ENCODE measurements at regions not wholly inside any gene's neighbourhood (a gene's known extent, or its start where the extent isn't known, plus 50 kb on each side); places are given as distances from the start of the nearest gene placed in this dataset.
"Not testable (repeated sequence)": the region's sequence is repeated elsewhere in the genome, so short reads cannot be mapped to it uniquely, and the experiment has no call there.

DNA sequence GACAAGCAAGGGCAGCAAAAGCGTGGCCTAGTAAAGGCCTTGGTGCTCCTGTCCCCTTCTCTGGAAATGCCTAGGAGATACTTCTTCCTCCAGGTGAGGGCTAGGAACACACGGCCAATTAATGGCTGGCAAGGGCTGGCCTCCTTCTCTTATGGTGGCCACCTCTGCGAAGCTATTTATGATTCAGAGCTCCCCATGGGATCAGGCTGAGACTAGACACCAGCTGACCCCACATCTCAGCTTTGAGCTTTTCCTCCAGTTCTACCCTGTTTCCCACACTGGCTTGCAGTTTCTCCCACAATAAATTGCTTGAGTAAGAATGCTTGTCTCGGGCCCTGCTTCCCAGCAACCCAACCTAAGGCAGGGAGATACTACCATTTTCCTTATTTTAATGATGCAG is 53.7 kb downstream of the CAMK2N1 start:
- no peak for DNase-seq

DNA sequence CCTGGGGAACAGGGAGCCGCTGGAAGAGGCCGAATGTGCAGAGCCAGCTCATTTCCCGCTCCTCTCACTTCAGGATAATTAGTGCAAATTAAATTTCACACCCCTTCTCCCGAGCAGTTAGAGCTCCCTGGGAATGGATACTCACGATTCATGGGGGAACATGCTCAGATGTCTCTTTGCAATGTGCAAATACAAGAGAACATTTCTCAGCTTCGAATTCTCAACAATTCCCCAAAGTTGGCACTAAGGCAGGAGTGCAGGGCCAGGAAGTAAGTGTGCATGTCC is 54.9 kb downstream of the CAMK2N1 start:
- no peak for DNase-seq

DNA sequence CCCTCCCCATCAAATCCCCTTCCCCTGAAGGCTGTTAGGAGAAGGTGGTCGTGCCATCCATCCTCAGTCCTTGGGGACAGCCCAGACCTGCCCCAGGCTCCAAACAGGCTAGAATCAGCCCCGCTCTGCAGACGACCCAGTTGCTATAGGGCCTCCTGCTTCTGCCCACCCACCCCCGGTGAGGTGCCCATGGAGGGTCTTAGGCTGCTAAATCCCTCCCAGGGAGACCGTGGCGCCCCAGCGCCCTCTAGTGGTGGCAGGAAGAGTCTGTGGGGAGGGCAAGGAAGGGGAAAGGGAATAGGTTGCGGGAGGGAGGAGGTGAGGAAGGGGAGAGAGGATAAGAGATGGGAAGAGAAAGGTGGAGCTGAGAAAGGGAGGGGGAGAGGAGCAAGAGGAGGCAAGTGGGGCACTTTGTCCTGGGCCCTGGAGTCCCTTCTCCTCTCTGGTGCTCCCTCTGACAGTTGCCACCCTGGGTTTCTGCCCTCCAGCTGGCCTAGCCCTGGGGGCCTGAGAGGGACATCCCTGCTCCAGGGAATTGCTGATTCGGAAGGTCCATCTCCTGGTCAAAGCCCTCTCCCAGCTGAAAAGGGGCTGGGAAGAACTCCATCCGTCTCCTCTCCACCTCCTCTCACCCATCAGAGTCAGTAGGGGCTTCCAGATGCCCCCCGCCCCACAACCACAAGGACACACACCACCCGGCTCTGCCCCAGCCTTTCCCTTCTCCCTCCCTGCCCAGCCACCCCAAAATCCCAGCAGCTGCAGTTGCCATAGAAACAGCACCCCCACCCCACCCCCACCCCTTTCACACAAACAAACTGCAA is 55.4 kb downstream of the CAMK2N1 start:
- DNase-seq = peak; percentile 1

DNA sequence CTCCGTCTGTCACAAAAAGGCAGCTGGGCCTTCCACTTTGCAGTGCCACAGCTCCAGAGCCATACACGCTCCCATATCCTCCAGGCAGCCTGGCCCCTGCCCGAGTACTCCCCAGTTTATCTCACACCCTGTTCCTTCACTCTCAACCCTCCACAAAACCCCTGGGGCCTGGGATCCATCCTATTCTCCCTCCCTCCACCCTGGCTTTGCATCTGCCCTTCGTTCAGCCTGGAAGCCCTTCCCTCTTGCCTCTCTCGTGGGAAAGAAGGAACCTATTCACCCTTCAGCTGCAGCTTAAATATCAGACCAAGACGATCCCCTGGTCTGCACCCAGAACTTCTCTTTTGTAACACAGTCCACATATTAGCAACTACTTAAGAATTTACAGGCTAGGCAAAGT is 56.7 kb downstream of the CAMK2N1 start:
- no peak for DNase-seq

DNA sequence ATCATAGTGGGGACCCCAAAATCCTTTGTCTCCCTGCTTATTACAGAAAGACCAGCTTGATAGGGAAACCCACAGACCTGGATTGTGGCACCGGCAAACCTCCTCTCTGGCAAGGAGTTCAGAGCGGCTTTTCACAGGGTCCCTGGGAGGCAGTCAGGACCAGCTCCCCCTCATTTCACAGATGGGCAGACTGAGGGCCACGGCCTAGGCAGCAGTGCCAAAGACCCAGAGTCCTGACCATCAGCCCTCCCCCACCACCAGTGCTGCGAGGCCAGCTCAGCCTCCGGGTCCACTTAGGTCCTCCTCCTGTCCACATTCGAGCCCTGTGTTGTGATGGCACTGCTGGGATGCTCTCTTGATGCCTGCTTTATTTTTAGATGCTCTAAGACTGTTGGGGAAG is 57.2 kb downstream of the CAMK2N1 start:
- no peak for DNase-seq

DNA sequence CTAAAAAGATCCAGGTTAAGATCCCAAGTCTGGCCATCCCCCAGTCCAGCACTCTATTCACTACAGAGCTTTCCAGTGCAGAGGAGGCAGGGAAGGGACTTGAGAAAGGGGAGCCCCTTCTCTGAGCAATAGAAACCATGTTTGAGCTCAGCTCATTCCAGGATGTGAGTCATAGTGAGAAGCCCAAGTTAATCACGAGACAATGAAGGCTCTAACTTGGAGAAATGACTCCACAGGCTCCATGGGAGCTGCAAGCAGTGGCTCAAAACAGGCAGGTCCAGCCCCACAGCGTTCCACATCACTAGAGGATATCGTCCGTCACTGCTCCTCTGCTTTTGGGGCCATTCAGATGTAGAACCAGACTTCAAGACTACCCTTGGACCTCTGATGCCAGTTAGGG is 59.1 kb downstream of the CAMK2N1 start:
- DNase-seq = no peak

DNA sequence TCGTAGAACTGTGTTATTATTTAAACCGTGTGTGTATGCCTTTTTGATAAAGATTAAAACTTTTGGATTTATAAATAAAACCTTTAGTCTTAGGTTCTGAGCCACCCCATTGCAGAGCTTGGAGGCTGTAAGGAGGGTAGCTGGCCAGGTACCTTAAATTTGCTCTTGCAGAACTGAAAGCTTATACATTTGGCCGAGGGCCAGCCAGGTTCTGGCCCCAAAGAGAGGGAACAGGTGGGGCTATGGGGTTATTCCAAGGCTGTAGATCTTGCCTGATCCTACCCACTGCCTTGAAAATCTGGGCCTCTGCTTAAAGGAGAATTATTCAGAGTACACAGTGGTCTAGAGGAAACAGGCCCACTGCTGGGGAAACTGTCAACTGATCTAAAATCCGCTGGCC is 59.6 kb downstream of the CAMK2N1 start:
- no peak for DNase-seq

DNA sequence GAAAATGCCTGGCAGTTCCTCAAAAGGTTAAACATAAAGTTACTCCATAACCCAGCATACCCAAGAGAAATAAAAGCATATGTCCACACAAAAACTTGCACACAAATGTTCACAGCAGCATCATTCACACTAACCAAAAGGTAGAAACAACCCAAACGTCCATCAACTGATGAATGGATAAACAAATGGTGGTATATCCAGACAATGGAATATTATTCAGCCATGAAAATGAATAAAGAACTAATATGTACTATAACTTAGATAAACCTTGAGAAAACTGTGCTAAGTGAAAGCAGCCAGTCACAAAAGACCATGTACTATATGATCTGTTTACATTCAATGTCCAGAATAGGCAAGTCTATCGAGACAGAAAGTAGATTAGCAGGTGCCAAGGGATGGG is 60.4 kb downstream of the CAMK2N1 start:
- no peak for DNase-seq

DNA sequence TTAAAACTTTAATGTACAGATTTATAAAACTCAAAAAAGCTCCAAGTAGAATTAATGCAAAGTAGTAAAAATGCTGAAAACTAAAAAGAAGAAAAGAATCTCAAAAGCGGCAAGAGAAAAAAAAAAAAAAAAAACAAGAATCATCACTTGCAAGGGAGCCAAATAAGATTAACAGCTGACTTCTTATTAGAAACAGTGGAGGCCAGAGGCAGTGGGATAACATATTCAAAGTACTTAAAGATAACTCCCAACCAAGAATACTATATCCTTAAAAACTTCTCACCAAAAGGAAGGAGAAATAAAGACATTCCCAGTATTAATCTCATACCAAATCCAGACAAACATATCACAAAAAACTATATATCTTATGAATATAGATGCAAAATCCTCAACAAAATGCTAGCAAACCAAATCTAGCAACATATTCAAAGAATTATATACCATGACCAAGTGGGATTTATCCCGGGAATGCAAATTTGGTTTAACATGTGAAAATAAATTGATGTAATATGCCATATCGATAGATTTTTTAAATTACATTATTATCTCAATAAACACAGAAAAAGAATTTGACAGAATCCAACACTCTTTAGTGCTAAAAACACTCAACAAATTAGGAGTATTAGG is 62.7 kb downstream of the CAMK2N1 start:
- DNase-seq = no peak

DNA sequence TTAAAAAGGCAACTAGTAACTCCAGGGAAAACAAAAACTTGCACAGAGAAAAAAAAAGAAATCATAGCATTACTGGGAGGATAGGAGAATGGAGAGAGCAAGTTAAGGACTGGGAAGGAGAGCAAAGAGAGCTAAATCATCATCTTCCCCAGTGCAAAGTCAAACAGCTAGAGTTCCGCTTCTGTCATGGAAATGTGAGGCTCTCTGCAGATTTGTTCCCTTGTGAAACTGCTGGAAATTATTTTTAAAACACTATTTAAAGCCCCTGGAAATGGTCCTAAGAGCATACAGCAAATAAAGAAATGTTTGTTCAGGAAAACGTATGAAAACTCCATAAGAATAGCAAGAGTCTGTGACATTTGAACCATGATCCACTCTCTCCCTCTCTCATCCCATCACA is 64.6 kb downstream of the CAMK2N1 start:
- no peak for DNase-seq

DNA sequence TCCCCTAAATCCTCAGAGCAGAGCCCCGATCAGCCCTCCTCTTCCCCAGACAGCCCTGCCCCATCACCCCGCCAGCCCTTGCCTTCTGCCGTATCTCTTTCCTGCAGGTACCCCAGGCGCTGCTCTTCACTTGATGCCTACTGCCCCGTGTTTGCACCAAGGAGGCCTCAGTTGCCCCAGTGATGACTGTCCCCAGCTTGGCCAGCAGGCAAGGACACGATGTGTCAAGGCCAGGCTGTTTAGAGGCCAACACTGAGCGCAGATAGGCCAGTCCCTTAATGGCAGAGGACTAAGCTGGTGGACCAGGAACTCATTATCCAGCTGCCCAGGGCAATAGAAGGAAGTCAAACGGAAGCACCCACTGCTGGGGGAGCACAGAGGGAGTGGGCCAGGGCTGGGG is 68.4 kb downstream of the CAMK2N1 start:
- no peak for DNase-seq

DNA sequence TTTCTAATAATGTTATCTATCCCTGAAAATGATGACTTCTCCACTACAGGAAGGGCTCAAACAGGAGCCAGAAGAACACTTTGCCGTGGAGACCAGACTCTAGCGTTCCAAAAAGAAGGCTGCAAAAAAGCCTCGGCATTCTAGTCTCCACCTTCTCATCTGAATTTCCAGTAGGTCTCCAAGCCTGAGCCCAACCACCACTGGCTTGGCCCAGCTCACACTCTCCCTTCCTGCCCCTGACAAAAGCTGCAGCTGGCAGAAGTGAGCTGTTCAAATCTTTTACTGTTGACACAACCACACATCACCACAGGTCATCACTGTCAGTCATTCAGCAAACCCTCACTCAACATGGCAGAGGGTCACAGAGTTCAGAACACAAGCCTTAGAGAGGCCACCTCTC is 69.3 kb downstream of the CAMK2N1 start:
- DNase-seq = no peak

DNA sequence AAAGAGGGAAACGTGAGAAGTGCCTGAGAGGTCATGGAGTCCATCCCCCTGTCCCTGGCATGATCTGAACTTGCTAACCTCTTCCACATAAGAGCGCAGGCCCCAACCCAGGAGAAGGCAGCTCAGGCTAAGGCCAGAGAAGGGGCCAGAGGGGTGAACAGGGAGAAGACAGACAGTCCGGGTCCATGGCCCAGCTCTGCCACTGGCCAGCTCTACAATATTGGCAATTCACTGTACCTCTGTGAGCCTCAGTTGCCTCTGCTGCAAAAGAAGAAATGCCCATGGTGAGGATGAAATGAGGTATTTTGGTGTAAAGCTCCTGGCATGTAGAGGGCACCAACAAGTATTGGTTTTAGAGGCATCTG is 72.3 kb downstream of the CAMK2N1 start:
- no peak for DNase-seq

DNA sequence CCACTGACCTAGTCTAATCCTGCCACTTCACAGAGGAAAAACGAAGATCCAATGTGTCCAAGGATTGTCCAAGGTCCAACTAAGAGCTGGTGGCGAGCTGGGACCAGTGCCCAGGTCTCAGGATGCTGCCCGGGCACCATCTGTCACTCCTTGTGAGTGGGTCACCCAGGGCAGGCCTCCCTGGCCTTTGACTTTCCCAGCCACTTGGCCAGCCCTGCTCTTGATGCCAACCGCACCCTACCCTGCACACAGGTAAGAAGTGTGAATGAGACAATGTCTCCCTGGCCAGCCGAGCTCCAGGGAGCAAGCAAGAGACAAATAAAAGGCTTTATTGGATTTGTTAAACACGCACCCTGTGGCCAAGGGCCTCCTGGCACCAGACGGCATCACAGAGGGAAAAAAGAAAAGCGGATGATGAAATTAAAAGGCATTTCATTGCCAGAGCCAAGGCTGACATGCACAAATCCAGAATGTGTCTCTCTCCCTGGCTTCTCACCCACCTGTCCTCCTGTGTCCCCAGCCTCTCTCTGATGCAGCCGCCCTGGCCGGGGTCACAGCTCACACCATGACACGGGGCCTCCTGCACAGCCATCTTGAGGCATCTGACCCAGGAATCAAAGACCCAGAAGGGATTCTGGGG is 72.8 kb downstream of the CAMK2N1 start:
- no peak for DNase-seq

DNA sequence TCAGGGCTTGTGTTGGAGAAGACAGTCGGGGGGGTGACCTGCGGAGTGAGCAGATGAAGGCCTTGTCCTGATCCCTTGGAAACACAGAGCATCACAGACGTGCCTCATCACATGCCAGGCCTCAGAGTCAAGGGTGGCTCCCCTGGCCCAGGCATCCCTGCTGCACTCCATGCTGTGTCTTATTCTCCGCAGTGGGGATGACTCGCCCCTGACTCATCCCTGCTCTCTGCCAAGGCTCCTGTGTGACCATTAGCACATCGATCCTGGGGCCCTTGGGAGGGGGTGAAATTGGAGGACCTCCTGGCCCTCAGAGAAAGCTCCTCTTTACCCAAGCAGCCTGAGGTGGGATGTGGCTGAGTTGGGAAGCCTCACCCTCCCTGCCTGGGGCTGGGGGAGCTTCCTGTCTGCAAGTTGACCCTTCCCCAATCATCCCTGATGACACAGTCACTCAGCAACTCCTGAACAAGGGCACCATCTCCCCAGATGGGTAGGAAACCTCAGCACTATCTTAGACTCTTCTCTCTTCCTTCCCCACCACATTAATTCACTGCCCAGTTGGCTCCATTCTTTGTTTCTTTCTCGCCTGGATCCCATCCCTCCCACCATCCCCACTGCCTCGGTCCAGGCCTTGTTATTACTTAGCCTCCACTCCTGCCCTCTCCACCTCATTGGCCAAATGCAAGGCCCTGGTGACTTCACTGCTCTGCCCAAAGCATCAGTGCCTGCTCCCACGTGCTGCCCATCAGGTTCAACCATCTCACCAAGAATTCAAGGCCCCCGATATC is 74.6 kb downstream of the CAMK2N1 start:
- DNase-seq = no peak

DNA sequence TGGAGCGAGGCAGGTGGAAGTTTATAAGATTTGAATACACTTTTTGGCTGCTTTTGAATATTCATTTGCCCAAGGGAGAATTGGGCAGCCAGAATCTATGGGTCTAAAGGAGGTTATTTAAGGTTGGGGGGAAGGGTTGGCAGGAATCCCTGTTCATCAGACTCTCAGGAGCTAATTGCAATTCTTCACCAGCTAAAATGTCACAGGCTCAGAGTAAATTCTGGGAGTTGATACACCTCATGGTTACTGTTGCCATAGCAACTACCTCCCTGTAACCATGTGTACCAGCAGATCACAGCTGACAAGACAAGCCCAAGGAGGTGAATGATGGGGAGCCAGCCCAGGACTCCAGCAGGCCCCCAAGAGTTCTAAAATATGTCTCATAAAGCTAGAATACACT is 75.5 kb downstream of the CAMK2N1 start:
- DNase-seq = no peak

DNA sequence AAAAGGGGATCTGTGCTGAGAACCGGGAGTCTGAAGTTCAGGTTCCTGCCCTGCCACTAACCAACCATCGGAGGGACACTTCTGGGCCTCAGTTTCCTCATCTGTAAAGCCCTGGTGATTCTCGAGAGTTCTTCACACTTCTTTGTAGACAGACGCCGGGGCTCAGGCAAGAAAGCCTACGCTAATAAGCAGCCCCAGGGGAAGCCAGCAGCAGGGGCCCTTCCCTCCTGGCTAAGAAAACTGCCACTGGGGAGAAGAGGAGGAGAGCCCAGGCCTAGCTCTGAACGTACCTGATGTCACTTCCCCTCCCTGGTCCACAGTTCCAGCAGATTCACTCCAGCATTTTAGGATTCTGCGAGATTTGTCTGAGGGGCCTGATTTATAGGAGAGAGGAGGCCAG is 76.0 kb downstream of the CAMK2N1 start:
- DNase-seq = no peak

DNA sequence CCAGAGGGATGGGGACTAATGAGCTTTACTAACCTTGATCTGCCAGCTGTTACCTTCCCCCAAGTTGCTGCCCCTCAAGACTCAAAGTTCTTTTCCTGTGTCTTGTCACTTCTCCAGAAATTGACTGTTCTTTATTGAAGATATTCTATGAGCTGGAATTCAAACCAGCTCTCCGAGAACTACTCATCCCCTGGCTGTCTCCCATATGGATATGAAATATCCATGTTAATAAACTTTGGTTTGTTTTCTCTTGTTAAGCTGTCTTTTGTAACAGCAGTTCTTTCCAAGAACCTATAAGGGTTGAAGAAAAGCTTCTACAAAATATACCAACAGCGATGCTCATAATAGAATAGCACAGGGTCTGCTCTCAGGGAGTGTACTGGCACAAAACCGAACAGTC is 77.0 kb downstream of the CAMK2N1 start:
- DNase-seq = no peak

DNA sequence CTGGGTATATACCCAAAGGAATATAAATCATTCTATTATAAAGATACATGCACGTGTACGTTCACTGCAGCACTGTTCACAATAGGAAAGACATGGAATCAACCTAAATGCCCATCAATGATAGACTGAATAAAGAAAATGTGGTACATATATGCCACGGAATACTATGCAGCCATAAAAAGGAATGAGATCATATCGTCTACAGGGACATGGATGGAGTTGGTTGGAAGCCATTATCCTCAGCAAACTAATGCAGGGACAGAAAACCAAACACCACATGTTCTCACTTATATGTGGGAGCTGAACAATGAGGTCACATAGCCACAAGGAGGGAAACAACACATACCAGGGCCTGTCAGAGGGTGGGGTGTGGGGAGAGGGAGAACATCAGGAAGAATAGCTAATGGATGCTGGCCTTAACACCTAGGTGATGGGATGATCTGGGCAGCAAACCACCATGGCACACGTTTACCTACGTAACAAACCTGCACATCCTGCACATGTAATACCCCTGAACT is 77.8 kb downstream of the CAMK2N1 start:
- not testable (repeated sequence) for DNase-seq

DNA sequence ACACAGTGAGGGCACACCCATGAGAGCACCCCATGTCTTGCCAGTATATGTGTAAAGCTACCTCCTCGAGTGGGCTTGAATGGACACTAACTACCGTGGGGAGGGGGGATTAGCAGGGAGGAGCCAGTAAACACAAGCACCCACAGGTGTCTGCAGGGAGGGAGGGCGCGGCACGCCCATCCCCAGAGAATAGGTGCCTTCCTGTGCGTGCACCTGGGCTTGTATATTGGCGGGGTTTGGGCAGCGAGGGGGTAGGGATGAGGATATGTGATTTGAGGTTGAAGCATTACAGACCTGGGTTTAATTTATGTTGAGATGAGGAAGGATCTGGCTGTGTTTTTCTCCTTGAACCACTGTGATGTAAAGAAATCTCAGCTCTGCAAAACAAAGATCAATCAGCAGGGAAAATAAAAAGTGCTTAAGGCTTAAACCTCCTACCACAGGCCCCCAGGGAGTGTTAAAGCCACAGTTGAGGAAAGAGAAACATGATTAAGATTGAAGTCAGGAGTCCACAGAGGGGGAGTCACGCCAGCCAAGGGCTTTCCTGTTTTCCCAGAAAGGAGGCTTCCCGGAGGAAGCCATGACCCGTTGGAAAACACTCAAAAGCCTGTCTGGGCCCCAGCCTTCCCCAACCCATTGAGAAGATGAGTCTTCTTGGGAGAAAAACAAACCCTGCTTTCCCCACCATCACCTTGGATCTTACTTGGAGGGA is 80.0 kb downstream of the CAMK2N1 start:
- DNase-seq = no peak

DNA sequence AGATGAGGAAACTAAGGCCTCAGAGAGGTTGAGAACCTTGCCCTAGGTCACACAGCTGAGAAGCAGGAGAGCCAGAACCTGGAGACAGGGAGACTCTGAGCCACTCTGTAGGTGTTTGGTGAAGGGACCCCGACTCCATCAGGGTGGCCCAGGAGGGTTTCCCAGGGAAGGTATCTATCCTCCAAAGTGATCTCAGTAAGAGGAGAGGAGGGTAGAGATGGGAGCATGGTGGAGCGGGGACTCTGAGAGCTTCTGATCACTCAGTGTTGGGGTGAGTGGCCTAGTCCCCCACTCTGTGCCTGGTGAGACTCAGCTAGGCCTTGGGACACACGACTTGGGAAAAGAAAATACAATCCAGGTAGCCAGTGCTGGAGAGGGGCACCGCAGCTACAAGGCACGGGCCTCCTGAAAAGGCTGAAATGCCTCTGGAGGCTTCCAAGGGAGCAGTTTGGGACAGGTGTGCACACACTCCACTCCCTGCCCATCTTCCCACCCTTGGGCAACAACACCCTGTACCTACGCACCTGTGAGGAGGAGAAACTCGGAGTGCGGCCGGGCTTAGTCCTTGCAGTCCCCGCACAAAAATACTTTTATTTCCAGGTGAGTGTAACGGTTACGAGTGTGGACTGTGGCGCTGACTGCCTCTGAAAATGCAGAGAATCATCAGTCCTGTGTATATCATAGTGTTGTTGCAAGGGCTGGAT is 80.8 kb downstream of the CAMK2N1 start:
- DNase-seq = no peak
